ENCODE measurements at regions not wholly inside any gene's neighbourhood (a gene's known extent, or its start where the extent isn't known, plus 50 kb on each side); places are given as distances from the start of the nearest gene placed in this dataset.

DNA sequence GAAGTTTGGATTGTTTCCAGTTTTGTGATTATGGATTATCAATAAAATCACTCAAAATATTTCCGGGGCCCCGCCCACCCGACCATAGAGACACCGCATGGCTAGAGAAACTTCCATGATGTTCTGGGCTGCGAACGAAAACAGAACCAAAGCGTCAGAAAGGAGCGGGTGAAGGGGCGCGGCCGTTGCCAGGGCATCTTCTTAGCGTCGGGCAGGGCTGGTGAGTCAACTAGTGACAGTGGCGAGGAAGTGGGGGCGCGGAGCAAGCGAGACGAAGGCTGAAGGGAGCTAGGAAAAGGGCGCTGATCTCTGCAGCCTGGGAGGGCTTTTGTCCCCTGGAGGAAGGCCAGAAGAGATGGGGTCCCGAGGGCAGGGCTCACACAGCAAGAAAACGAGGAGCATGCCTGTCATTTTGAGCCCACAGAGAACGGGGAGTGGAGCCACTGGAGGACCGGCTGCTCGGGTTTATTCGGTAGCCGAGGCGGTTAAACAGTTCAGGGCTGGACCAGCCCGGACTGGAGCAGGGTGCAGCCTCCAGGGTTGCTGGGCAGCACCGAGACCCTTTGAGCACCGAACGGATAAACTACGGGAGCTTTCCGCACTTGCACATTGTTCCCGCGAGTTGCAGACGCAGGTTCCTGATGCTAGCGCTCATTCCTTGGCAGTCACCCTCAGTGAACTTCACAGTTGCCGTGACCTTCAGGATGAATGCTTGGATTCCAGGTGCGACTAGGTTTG, 298.1 kb upstream of the TRPC5 start:
- TF ChIP-seq, protein P1, sequence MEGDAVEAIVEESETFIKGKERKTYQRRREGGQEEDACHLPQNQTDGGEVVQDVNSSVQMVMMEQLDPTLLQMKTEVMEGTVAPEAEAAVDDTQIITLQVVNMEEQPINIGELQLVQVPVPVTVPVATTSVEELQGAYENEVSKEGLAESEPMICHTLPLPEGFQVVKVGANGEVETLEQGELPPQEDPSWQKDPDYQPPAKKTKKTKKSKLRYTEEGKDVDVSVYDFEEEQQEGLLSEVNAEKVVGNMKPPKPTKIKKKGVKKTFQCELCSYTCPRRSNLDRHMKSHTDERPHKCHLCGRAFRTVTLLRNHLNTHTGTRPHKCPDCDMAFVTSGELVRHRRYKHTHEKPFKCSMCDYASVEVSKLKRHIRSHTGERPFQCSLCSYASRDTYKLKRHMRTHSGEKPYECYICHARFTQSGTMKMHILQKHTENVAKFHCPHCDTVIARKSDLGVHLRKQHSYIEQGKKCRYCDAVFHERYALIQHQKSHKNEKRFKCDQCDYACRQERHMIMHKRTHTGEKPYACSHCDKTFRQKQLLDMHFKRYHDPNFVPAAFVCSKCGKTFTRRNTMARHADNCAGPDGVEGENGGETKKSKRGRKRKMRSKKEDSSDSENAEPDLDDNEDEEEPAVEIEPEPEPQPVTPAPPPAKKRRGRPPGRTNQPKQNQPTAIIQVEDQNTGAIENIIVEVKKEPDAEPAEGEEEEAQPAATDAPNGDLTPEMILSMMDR (IDR thresholded peaks at IDR 0.05; ENCODE audit: unreplicated experiment): no peak

DNA sequence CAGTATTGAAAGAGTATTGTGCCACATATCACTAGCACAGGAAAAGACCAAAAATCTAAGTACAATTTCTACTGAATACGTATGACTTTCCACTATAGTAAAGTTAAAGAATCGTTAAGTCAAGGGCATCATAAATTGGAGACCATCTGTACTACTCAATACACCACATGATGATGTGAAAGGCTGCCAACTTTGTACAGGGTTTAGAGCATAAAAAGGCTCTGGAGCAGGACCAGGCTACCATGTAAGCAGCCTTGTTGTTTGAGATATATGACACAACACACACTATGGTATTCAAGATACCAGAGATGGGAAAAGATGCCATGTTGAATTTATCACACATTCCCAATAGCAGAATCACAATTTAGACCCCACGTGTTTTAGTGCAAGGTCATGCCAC, 294.9 kb upstream of the TRPC5 start:
- H3K4me3 Mint-ChIP-seq (ENCODE audit: unreplicated experiment): no peak overlapping the region
- peaks cover 61% of the 10 kb centered on the region for H3K27me3 Mint-ChIP-seq (ENCODE audit: insufficient read depth, unreplicated experiment)
- no peak for DNase-seq (ENCODE audit: unreplicated experiment)
- intact Hi-C loops (cut with micrococcal nuclease): no loop called here
- H3K27ac Mint-ChIP-seq (ENCODE audit: low read depth, unreplicated experiment): no peak overlapping the region
- BruUV-seq (replicated peaks): no TSS peak
- H3K9me3 Mint-ChIP-seq (ENCODE audit: unreplicated experiment): no peaks in the 10 kb centered on the region
- no peaks in the 10 kb centered on the region for H3K36me3 Mint-ChIP-seq (ENCODE audit: insufficient read depth, unreplicated experiment)
- TF ChIP-seq, protein P1 (IDR thresholded peaks at IDR 0.05; ENCODE audit: unreplicated experiment): no peak
- POLR2A ChIA-PET: no interaction called here
- CTCF ChIA-PET: no interaction called here
- no peaks in the 10 kb centered on the region for H3K4me1 Mint-ChIP-seq (ENCODE audit: insufficient read depth, unreplicated experiment)

More for the DNA sequence above, 298.1 kb upstream of the TRPC5 start:
- Mint-ChIP-seq H3K36me3 (ENCODE audit: insufficient read depth, unreplicated experiment) (no peaks in the 10 kb centered on the region), H3K4me1 (ENCODE audit: insufficient read depth, unreplicated experiment) (no peaks in the 10 kb centered on the region), H3K4me3 (ENCODE audit: unreplicated experiment) (no peak overlapping the region), H3K9me3 (ENCODE audit: unreplicated experiment) (no peaks in the 10 kb centered on the region), H3K27ac (ENCODE audit: low read depth, unreplicated experiment) (no peak overlapping the region), H3K27me3 (ENCODE audit: insufficient read depth, unreplicated experiment) (peaks cover 54% of the 10 kb centered on the region)
- BruUV-seq (replicated peaks): no TSS peak
- POLR2A ChIA-PET: no interaction called here
- intact Hi-C loops (cut with micrococcal nuclease): no loop called here
- no peak for DNase-seq (ENCODE audit: unreplicated experiment)
- CTCF ChIA-PET: no interaction called here

DNA sequence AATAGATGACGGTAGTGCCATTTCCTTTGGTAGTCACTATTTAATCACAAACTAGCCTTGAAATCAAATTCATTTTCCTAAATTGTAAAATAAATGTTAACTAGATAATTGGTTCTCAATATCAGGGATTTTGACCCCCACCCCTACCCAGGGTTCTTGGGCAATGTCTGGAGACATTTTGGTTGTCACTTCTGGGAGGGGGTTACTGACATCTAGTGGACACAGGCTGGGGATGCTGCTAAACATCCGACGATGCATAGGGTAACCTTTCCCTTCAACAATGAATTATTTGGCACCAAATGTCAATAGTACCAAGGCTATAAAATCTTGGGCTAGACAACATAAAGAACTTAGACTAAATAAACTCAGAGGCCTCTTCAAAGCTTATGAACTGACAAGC, 285.8 kb upstream of the TRPC5 start:
- no peak overlapping the region for H3K4me3 Mint-ChIP-seq (ENCODE audit: unreplicated experiment)
- CTCF ChIA-PET: interaction anchor here (0.6 to 1.1 kb wide), 3 partner anchors 23 to 499 kb away, joined by 3 to 5 read pairs (median 3); no protein-coding TSS in a partner anchor
- no peak overlapping the region for H3K27ac Mint-ChIP-seq (ENCODE audit: low read depth, unreplicated experiment)
- intact Hi-C loops (cut with micrococcal nuclease): loop anchor here (1.0 to 10.0 kb wide), 3 partner anchors 224 to 326 kb away; no protein-coding TSS in a partner anchor
- POLR2A ChIA-PET: no interaction called here
- TF ChIP-seq, protein P1 (IDR thresholded peaks at IDR 0.05; ENCODE audit: unreplicated experiment): peak; percentile 48
- no peaks in the 10 kb centered on the region for H3K36me3 Mint-ChIP-seq (ENCODE audit: insufficient read depth, unreplicated experiment)
- DNase-seq (ENCODE audit: unreplicated experiment): peak; percentile 18
- BruUV-seq (replicated peaks): no TSS peak
- no peaks in the 10 kb centered on the region for H3K9me3 Mint-ChIP-seq (ENCODE audit: unreplicated experiment)
- H3K27me3 Mint-ChIP-seq (ENCODE audit: insufficient read depth, unreplicated experiment): peaks cover 63% of the 10 kb centered on the region
- H3K4me1 Mint-ChIP-seq (ENCODE audit: insufficient read depth, unreplicated experiment): no peaks in the 10 kb centered on the region

DNA sequence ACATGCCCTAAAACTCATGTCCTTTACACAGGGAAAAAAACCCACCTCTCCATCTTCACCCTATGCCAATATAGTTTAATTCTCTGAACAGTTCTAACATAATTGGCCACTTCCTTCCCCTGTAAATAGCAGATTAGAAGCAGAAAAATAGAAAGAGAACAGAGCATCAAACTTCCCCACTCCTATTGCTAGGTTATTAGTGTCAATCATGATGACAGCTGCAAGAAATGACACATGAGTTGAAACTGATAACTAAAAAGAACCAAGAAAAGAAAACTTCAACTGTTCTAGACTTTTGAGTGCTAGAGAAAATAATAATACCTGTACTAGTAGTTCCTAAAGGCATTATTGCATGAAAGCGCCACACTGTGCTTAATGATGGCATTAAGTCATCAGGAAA, 284.5 kb upstream of the TRPC5 start:
- ChIA-PET POLR2A (interaction anchor here (0.6 kb wide), 1 partner anchor 185 kb away, joined by 3 read pairs; no protein-coding TSS in a partner anchor), CTCF (interaction anchor here (0.6 kb wide), 1 partner anchor 277 kb away, joined by 3 read pairs; no protein-coding TSS in a partner anchor)
- Mint-ChIP-seq H3K27ac (ENCODE audit: low read depth, unreplicated experiment) (no peak overlapping the region), H3K36me3 (ENCODE audit: insufficient read depth, unreplicated experiment) (no peaks in the 10 kb centered on the region), H3K27me3 (ENCODE audit: insufficient read depth, unreplicated experiment) (peaks cover 63% of the 10 kb centered on the region), H3K9me3 (ENCODE audit: unreplicated experiment) (no peaks in the 10 kb centered on the region), H3K4me1 (ENCODE audit: insufficient read depth, unreplicated experiment) (no peaks in the 10 kb centered on the region), H3K4me3 (ENCODE audit: unreplicated experiment) (no peak overlapping the region)
- intact Hi-C loops (cut with micrococcal nuclease): loop anchor here (5.0 to 10.0 kb wide), 2 partner anchors 222 to 325 kb away; no protein-coding TSS in a partner anchor
- no peak for DNase-seq (ENCODE audit: unreplicated experiment)
- no TSS peak for BruUV-seq (replicated peaks)
- TF ChIP-seq, protein P1 (IDR thresholded peaks at IDR 0.05; ENCODE audit: unreplicated experiment): no peak
